Glomerular endothelial cell (primary cell): ENCODE measurements at regions not wholly inside any gene's neighbourhood (a gene's known extent, or its start where the extent isn't known, plus 50 kb on each side); places are given as distances from the start of the nearest gene placed in this dataset.

Source experiments
- DNase-seq: peaks from one replicate; pipeline ENCODE4 v3.0.0-alpha.2; 2011; ENCODE audit warnings: low read depth, low spot score; ENCODE audit errors: extremely low read depth

- no peak for DNase-seq
Observed at GRCh38 chr15:48031466-48031865, 89.3 kb upstream of the SLC24A5 start.

- DNase-seq: no peak
Observed at GRCh38 chr15:48031973-48032372, 88.8 kb upstream of the SLC24A5 start.

- DNase-seq: no peak
Observed at GRCh38 chr15:48032911-48033310, 87.9 kb upstream of the SLC24A5 start.

- DNase-seq: no peak
Observed at GRCh38 chr15:48038221-48038620, 82.6 kb upstream of the SLC24A5 start.

- DNase-seq: no peak
Observed at GRCh38 chr15:48040166-48040817, 80.5 kb upstream of the SLC24A5 start.

- no peak for DNase-seq
Observed at GRCh38 chr15:48041454-48041853, 79.3 kb upstream of the SLC24A5 start.

GRCh38 chr15:48046813-48047438 lies 73.9 kb upstream of the SLC24A5 start:
- DNase-seq: no peak

GRCh38 chr15:48049736-48050135 lies 71.1 kb upstream of the SLC24A5 start:
- no peak for DNase-seq

- DNase-seq: no peak
Observed at GRCh38 chr15:48052946-48053345, 67.8 kb upstream of the SLC24A5 start.

- DNase-seq: no peak
Observed at GRCh38 chr15:48058371-48058770, 62.4 kb upstream of the SLC24A5 start.

GRCh38 chr15:48059791-48060190 lies 61.0 kb upstream of the SLC24A5 start:
- no peak for DNase-seq

- no peak for DNase-seq
Observed at GRCh38 chr15:48060396-48060795, 60.4 kb upstream of the SLC24A5 start.

GRCh38 chr15:48061605-48062004 lies 59.2 kb upstream of the SLC24A5 start:
- no peak for DNase-seq

- DNase-seq: no peak
Observed at GRCh38 chr15:48062148-48062872, 58.5 kb upstream of the SLC24A5 start.

GRCh38 chr15:48063411-48063985 lies 57.3 kb upstream of the SLC24A5 start:
- no peak for DNase-seq

GRCh38 chr15:48064421-48064820 lies 56.4 kb upstream of the SLC24A5 start:
- DNase-seq: no peak

- DNase-seq: no peak
Observed at GRCh38 chr15:48066456-48066855, 54.3 kb upstream of the SLC24A5 start.
